Suppressor macrophage treated with lipopolysaccharide for 4 hours (primary cell): ENCODE measurements at regions not wholly inside any gene's neighbourhood (a gene's known extent, or its start where the extent isn't known, plus 50 kb on each side); places are given as distances from the start of the nearest gene placed in this dataset.

Experiments used
- DNase-seq: peaks from one replicate; pipeline ENCODE4 v3.0.0-alpha.2; 2020

- DNase-seq = no peak
Measured at GRCh38 chr15:69849232-69849610, 248.5 kb downstream of the TLE3 start.

- no peak for DNase-seq
Measured at GRCh38 chr15:69852482-69852881, 245.2 kb downstream of the TLE3 start.

GRCh38 chr15:69852916-69853315, 244.8 kb downstream of the TLE3 start:
- no peak for DNase-seq

GRCh38 chr15:69853544-69853951, 244.2 kb downstream of the TLE3 start:
- no peak for DNase-seq

- DNase-seq = no peak
Measured at GRCh38 chr15:69854001-69854400, 243.7 kb downstream of the TLE3 start.

GRCh38 chr15:69854521-69855181, 243.1 kb downstream of the TLE3 start:
- DNase-seq = no peak

GRCh38 chr15:69855258-69856000, 242.3 kb downstream of the TLE3 start:
- no peak for DNase-seq

GRCh38 chr15:69857250-69857649, 240.5 kb downstream of the TLE3 start:
- no peak for DNase-seq

GRCh38 chr15:69857686-69858391, 239.9 kb downstream of the TLE3 start:
- DNase-seq = no peak

GRCh38 chr15:69858456-69858855, 239.3 kb downstream of the TLE3 start:
- DNase-seq = no peak

GRCh38 chr15:69859866-69860265, 237.9 kb downstream of the TLE3 start:
- DNase-seq = no peak

- DNase-seq = no peak
Measured at GRCh38 chr15:69860321-69860720, 237.4 kb downstream of the TLE3 start.

- DNase-seq = no peak
Measured at GRCh38 chr15:69860921-69861320, 236.8 kb downstream of the TLE3 start.

GRCh38 chr15:69861331-69862171, 236.2 kb downstream of the TLE3 start:
- peak; percentile 27 for DNase-seq

GRCh38 chr15:69862540-69862939, 235.2 kb downstream of the TLE3 start:
- DNase-seq = no peak

- DNase-seq = no peak
Measured at GRCh38 chr15:69863446-69863845, 234.3 kb downstream of the TLE3 start.

GRCh38 chr15:69865369-69865768, 232.3 kb downstream of the TLE3 start:
- no peak for DNase-seq

GRCh38 chr15:69868756-69869155, 229.0 kb downstream of the TLE3 start:
- DNase-seq = peak; percentile 61

GRCh38 chr15:69869291-69869690, 228.4 kb downstream of the TLE3 start:
- no peak for DNase-seq

- DNase-seq = no peak
Measured at GRCh38 chr15:69869881-69870505, 227.7 kb downstream of the TLE3 start.

- DNase-seq = no peak
Measured at GRCh38 chr15:69871511-69872134, 226.1 kb downstream of the TLE3 start.

GRCh38 chr15:69873807-69874206, 223.9 kb downstream of the TLE3 start:
- no peak for DNase-seq
